C4-2B (cell line): ENCODE measurements at regions not wholly inside any gene's neighbourhood (a gene's known extent, or its start where the extent isn't known, plus 50 kb on each side); places are given as distances from the start of the nearest gene placed in this dataset.

Source experiments
- CTCF ChIP-seq: fragments of 450-650 bp; conservative IDR thresholded peaks from 2 replicates; pipeline ENCODE4 v1.5.1; 2017; ENCODE audit warnings: mild to moderate bottlenecking
- ZFX ChIP-seq: fragments of 450-650 bp; IDR thresholded peaks from 2 replicates; pipeline ENCODE4 v1.6.1; 2017

- TF ChIP-seq CTCF, result no peak
- TF ChIP-seq ZFX, result no peak
Observed at GRCh38 chr7:59079-60016, 133.0 kb upstream of the FAM20C start.
